GM21360 (cell line): ENCODE measurements at regions not wholly inside any gene's neighbourhood (a gene's known extent, or its start where the extent isn't known, plus 50 kb on each side); places are given as distances from the start of the nearest gene placed in this dataset.
"Not testable (repeated sequence)": the region's sequence is repeated elsewhere in the genome, so short reads cannot be mapped to it uniquely, and the experiment has no call there.

Experiments used
- ATAC-seq: cut with Tn5 transposase; IDR thresholded peaks from one replicate; pipeline ENCODE4 v1.9.1; 2021; ENCODE audit warnings: mild to moderate bottlenecking, moderate library complexity; ENCODE audit not compliant: unreplicated experiment

GRCh38 chr6:40888456-40888990 lies 150.5 kb downstream of the UNC5CL start:
- ATAC-seq = no peak

GRCh38 chr6:40887792-40888340 lies 151.2 kb downstream of the UNC5CL start:
- no peak for ATAC-seq

- ATAC-seq = no peak
Observed at GRCh38 chr6:40887079-40887791, 151.8 kb downstream of the UNC5CL start.

GRCh38 chr6:40885139-40885774 lies 153.8 kb downstream of the UNC5CL start:
- ATAC-seq = no peak

GRCh38 chr6:40882323-40882997 lies 156.6 kb downstream of the UNC5CL start:
- ATAC-seq = no peak

- ATAC-seq = no peak
Observed at GRCh38 chr6:40881501-40881900, 157.5 kb downstream of the UNC5CL start.

- ATAC-seq = no peak
Observed at GRCh38 chr6:40880906-40881305, 158.1 kb downstream of the UNC5CL start.

- ATAC-seq = no peak
Observed at GRCh38 chr6:40879169-40879568, 159.9 kb downstream of the UNC5CL start.

GRCh38 chr6:40877362-40877761 lies 161.7 kb downstream of the UNC5CL start:
- ATAC-seq = no peak

- no peak for ATAC-seq
Observed at GRCh38 chr6:40876336-40876735, 162.7 kb downstream of the UNC5CL start.

- ATAC-seq = no peak
Observed at GRCh38 chr6:40874495-40874894, 164.5 kb downstream of the UNC5CL start.

GRCh38 chr6:40871424-40871823 lies 167.6 kb downstream of the UNC5CL start:
- no peak for ATAC-seq

- ATAC-seq = not testable (repeated sequence)
Observed at GRCh38 chr6:40868089-40868865, 170.7 kb downstream of the UNC5CL start.

GRCh38 chr6:40867527-40867926 lies 171.5 kb downstream of the UNC5CL start:
- not testable (repeated sequence) for ATAC-seq

- ATAC-seq = not testable (repeated sequence)
Observed at GRCh38 chr6:40865259-40865658, 173.8 kb downstream of the UNC5CL start.

- ATAC-seq = no peak
Observed at GRCh38 chr6:40860443-40860842, 178.6 kb downstream of the UNC5CL start.

GRCh38 chr6:40856271-40856670 lies 182.8 kb downstream of the UNC5CL start:
- ATAC-seq = no peak

- ATAC-seq = no peak
Observed at GRCh38 chr6:40855168-40855880, 183.7 kb downstream of the UNC5CL start.

- no peak for ATAC-seq
Observed at GRCh38 chr6:40854592-40854991, 184.4 kb downstream of the UNC5CL start.

GRCh38 chr6:40852779-40853373 lies 186.1 kb downstream of the UNC5CL start:
- ATAC-seq = no peak
